HUES48 (cell line): ENCODE measurements at regions not wholly inside any gene's neighbourhood (a gene's known extent, or its start where the extent isn't known, plus 50 kb on each side); places are given as distances from the start of the nearest gene placed in this dataset.

Source experiments
- H3K27ac ChIP-seq: one replicate; pipeline ENCODE4 v1.7.0; 2013; ENCODE audit warnings: low read depth, low read length, inconsistent platforms
- H3K27me3 ChIP-seq: 2 replicates; pipeline ENCODE4 v1.6.1; 2013; ENCODE audit warnings: mild to moderate bottlenecking, low read length; ENCODE audit not compliant: control insufficient read depth, insufficient read depth
- H3K36me3 ChIP-seq: 2 replicates; pipeline ENCODE4 v1.6.1; 2013; ENCODE audit warnings: low read length; ENCODE audit not compliant: control insufficient read depth, insufficient read depth
- H3K4me1 ChIP-seq: 2 replicates; pipeline ENCODE4 v1.6.1; 2013; ENCODE audit warnings: mild to moderate bottlenecking, low read length; ENCODE audit not compliant: control insufficient read depth, insufficient read depth
- H3K4me3 ChIP-seq: 2 replicates; pipeline ENCODE4 v1.5.1; 2013; ENCODE audit warnings: mild to moderate bottlenecking, low read depth, low read length
- H3K9ac ChIP-seq: 2 replicates; pipeline ENCODE4 v1.6.1; 2013; ENCODE audit warnings: mild to moderate bottlenecking, low read depth, low read length, moderate library complexity
- H3K9me3 ChIP-seq: 2 replicates; pipeline ENCODE4 v1.6.1; 2013; ENCODE audit warnings: low read length; ENCODE audit not compliant: control insufficient read depth, insufficient read depth

GRCh38 chr21:24163539-24163938 lies 1443.7 kb downstream of the MRPL39 start:
- no peak overlapping the region for H3K9ac ChIP-seq
- no peaks in the 10 kb centered on the region for H3K36me3 ChIP-seq
- H3K4me1 ChIP-seq, result no peaks in the 10 kb centered on the region
- no peaks in the 10 kb centered on the region for H3K9me3 ChIP-seq
- no peaks in the 10 kb centered on the region for H3K27me3 ChIP-seq
- no peak overlapping the region for H3K4me3 ChIP-seq
- H3K27ac ChIP-seq, result no peak overlapping the region

DNA sequence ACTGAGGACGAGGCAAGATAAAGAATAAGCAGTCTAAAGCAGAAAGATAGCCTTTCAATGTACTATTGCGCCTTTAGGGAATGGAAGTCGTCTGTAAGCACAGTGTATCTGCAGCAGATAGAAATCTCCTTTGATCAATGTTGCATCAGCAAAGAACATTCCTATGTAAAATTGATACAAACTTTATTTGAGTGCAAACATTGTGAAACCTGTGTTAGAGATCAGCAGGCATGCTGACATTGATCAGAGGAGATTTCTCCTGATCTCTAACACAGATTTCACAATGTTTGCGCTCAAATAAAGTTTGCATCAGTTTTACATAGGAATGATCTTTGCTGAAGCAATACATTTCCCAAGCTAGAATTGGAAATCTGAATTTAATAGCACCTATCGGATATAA lies 1446.8 kb downstream of the MRPL39 start:
- Histone ChIP-seq H3K4me3 (no peak overlapping the region), H3K4me1 (no peaks in the 10 kb centered on the region), H3K9me3 (no peaks in the 10 kb centered on the region), H3K36me3 (no peaks in the 10 kb centered on the region), H3K9ac (no peak overlapping the region), H3K27me3 (no peaks in the 10 kb centered on the region), H3K27ac (no peak overlapping the region)

DNA sequence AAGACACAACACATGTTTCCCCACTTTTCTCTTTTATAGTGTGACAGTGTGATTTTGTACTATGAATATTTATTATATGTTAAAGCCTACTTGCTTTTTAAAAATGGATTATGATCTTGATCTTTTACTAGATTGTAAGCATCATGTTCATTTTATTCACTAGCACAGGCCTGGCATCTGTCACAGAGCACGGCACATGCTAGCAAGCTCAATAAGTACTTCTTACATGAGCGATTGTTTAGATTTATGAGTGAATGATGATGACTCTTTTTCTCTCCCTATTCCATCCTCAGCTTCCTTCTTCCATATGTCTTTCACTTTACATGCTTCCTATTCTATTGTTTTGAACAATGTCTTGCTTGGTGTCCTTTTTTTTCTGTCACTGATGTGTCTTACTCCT lies 1454.1 kb downstream of the MRPL39 start:
- Histone ChIP-seq H3K27ac (no peak overlapping the region), H3K36me3 (no peaks in the 10 kb centered on the region), H3K9me3 (no peaks in the 10 kb centered on the region), H3K27me3 (no peaks in the 10 kb centered on the region), H3K4me1 (no peaks in the 10 kb centered on the region), H3K9ac (no peak overlapping the region), H3K4me3 (no peak overlapping the region)

DNA sequence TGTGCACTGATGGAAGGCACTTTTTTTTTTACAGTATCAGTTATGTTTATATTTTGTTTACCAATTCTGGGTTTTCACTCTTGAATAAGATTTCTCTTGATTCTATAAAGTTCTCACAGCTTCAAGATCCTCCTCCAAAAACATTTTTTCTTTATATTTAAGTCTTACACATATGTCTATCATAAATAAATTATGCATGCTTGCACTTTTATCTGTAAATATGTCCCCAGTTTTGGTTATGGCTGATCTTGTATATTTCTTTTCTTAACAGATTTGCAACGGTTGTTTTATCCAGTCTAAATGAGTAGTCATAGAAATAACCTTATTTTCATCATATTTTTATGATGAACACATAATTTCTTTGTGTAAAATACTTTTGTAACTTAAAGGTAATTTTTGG lies 1456.5 kb downstream of the MRPL39 start:
- Histone ChIP-seq H3K4me1 (no peaks in the 10 kb centered on the region), H3K4me3 (no peak overlapping the region), H3K9ac (no peak overlapping the region), H3K27me3 (no peaks in the 10 kb centered on the region), H3K27ac (no peak overlapping the region), H3K9me3 (no peaks in the 10 kb centered on the region), H3K36me3 (no peaks in the 10 kb centered on the region)

- Histone ChIP-seq H3K36me3 (no peaks in the 10 kb centered on the region), H3K4me3 (no peak overlapping the region), H3K27me3 (no peaks in the 10 kb centered on the region), H3K27ac (no peak overlapping the region), H3K9me3 (no peaks in the 10 kb centered on the region), H3K9ac (no peak overlapping the region), H3K4me1 (no peaks in the 10 kb centered on the region)
Measured at GRCh38 chr21:24148461-24148860, 1458.8 kb downstream of the MRPL39 start.

GRCh38 chr21:24147674-24148073 lies 1459.6 kb downstream of the MRPL39 start:
- no peaks in the 10 kb centered on the region for H3K27me3 ChIP-seq
- no peak overlapping the region for H3K9ac ChIP-seq
- no peak overlapping the region for H3K4me3 ChIP-seq
- H3K36me3 ChIP-seq, result no peaks in the 10 kb centered on the region
- no peaks in the 10 kb centered on the region for H3K9me3 ChIP-seq
- H3K27ac ChIP-seq, result no peak overlapping the region
- no peaks in the 10 kb centered on the region for H3K4me1 ChIP-seq

GRCh38 chr21:24131056-24131455 lies 1476.2 kb downstream of the MRPL39 start:
- Histone ChIP-seq H3K4me1 (no peaks in the 10 kb centered on the region), H3K9me3 (no peaks in the 10 kb centered on the region), H3K36me3 (no peaks in the 10 kb centered on the region), H3K27ac (no peak overlapping the region), H3K27me3 (no peaks in the 10 kb centered on the region), H3K4me3 (no peak overlapping the region), H3K9ac (no peak overlapping the region)

DNA sequence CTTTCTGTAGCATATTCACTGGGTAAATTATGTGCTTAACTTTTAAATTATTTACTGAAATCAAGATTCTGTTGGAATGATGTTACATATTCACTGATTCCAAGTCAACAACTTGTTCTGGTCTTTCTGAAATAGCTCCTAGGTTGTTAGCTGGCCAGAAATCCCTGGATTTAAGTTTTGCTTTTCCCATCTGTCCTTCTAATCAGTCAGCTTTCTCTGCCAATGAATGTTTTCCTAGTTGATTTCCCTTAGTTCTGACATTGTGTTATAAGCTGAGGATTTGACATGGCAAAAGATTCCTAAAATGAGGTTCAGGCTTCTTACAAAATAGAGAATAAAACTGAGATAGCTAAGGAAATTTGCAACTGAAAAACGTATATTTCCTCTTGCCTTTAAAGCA lies 1479.6 kb downstream of the MRPL39 start:
- Histone ChIP-seq H3K27me3 (no peaks in the 10 kb centered on the region), H3K9ac (no peak overlapping the region), H3K36me3 (no peaks in the 10 kb centered on the region), H3K4me1 (no peaks in the 10 kb centered on the region), H3K4me3 (no peak overlapping the region), H3K9me3 (no peaks in the 10 kb centered on the region), H3K27ac (no peak overlapping the region)

GRCh38 chr21:24123785-24124184 lies 1483.5 kb downstream of the MRPL39 start:
- Histone ChIP-seq H3K4me1 (0 out of 2 replicates have a peak, but pooled peaks cover 3% of the 10 kb centered on the region), H3K36me3 (no peaks in the 10 kb centered on the region), H3K9me3 (no peaks in the 10 kb centered on the region), H3K27me3 (no peaks in the 10 kb centered on the region), H3K4me3 (no peak overlapping the region), H3K27ac (no peak overlapping the region), H3K9ac (no peak overlapping the region)

DNA sequence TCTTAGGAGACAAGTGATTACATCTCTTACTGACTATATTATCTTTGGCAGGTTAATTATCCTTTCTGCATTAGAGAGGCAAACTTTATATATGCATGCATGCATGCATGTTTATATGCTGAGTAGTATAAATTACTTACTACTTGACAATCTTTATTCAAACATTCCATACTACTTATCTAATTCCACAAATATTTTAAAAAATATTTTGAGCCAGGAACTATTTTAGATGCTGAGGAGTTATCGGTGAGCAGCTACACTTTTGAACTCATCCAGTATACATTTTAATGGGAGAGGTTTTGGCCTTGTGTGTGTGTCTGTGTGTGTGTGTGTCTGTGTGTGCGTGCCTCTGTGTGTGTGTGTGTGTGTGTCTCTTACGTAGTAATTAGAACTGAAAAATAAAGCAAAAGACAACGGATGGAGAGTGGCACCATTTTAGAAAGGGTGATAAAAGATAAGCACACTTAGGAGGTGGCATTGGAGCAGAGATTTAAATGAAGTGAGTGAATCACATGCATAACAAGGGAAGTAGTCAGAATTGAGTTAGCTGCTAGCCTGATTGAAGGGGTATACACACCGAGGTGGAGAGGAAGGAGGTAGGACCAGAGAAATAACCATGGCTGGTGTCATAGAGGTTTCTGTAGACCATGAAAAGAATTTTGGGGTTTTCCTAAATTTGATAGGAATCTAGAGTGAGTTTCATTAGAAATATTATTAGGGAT lies 1488.4 kb downstream of the MRPL39 start:
- Histone ChIP-seq H3K27ac (no peak overlapping the region), H3K9me3 (no peaks in the 10 kb centered on the region), H3K4me3 (no peak overlapping the region)

GRCh38 chr21:24115141-24115540 lies 1492.1 kb downstream of the MRPL39 start:
- no peak overlapping the region for H3K27ac ChIP-seq
- H3K4me3 ChIP-seq, result no peak overlapping the region
- no peaks in the 10 kb centered on the region for H3K9me3 ChIP-seq
- H3K9ac ChIP-seq, result no peak overlapping the region
- H3K27me3 ChIP-seq, result no peaks in the 10 kb centered on the region
- 0 out of 2 replicates have a peak, but pooled peaks cover 4% of the 10 kb centered on the region for H3K4me1 ChIP-seq
- no peaks in the 10 kb centered on the region for H3K36me3 ChIP-seq

More for the DNA sequence above, 1488.4 kb downstream of the MRPL39 start:
- 0 out of 2 replicates have a peak, but pooled peaks cover 4% of the 10 kb centered on the region for H3K4me1 ChIP-seq
- H3K9ac ChIP-seq, result no peak overlapping the region
- no peaks in the 10 kb centered on the region for H3K27me3 ChIP-seq
- no peaks in the 10 kb centered on the region for H3K36me3 ChIP-seq
